ENCODE measurements at regions not wholly inside any gene's neighbourhood (a gene's known extent, or its start where the extent isn't known, plus 50 kb on each side); places are given as distances from the start of the nearest gene placed in this dataset.
A peak's percentile ranks its signal among the peaks of the same experiment; 100 is the strongest.

GRCh38 chr6:66245231-66245630 is 538.2 kb upstream of the EYS start:
- H2AK5ac ChIP-seq (ENCODE audit: low read depth, low read length) = no peak overlapping the region
- WGBS, 2 donors (ENCODE audit: extremely low coverage in 2 of 2, insufficient read length in 2 of 2, insufficient replicate concordance in 1 of 2) = no CpG with 5 or more reads among the region's 1 CpG
- H4K91ac ChIP-seq (ENCODE audit: low read depth, low read length, poor library complexity) = no peak overlapping the region
- no peak overlapping the region for H2BK120ac ChIP-seq (ENCODE audit: low read depth, low read length)
- no peak overlapping the region for H2BK15ac ChIP-seq (ENCODE audit: low read length)
- peak overlapping the region; percentile 40 for H2AFZ ChIP-seq (ENCODE audit: low read length)
- H3K14ac ChIP-seq (ENCODE audit: low read length) = no peak overlapping the region
- no peak for DNase-seq (ENCODE audit: low spot score)
- H3K4ac ChIP-seq (ENCODE audit: low read length) = no peak overlapping the region
- H4K8ac ChIP-seq (ENCODE audit: low read depth, low read length) = no peak overlapping the region
- H3K36me3 ChIP-seq (replicated peaks in 1 of 2; ENCODE audit: control insufficient read depth in 2 of 2, insufficient read depth in 2 of 2, low read length in 2 of 2) = no peaks in the 10 kb centered on the region
- H3K27ac ChIP-seq (replicated peaks; ENCODE audit: low read length) = no peak overlapping the region
- no peak overlapping the region for H3K23ac ChIP-seq (ENCODE audit: low read depth, low read length, poor library complexity)
- H3K18ac ChIP-seq (ENCODE audit: low read length) = no peak overlapping the region
- H3K9me3 ChIP-seq (replicated peaks in 1 of 2; ENCODE audit: control insufficient read depth in 2 of 2, insufficient read depth in 1 of 2, low read depth in 1 of 2, low read length in 2 of 2) = no peaks in the 10 kb centered on the region
- no peak overlapping the region for H2BK12ac ChIP-seq (ENCODE audit: low read length)
- H3K79me1 ChIP-seq (ENCODE audit: low read depth, low read length) = no peaks in the 10 kb centered on the region
- no peak overlapping the region for H2BK5ac ChIP-seq (ENCODE audit: low read length)
- no peaks in the 10 kb centered on the region for H3K4me1 ChIP-seq (ENCODE audit: control insufficient read depth in 2 of 2, insufficient read depth in 1 of 2, low read depth in 1 of 2, low read length in 2 of 2)
- no peak overlapping the region for H3K9ac ChIP-seq (ENCODE audit: low read depth, low read length, poor library complexity)
- H3K4me3 ChIP-seq (ENCODE audit: low read length in 2 of 2) = no peak overlapping the region
- H3K27me3 ChIP-seq (ENCODE audit: control insufficient read depth in 3 of 3, insufficient read depth in 3 of 3, low read depth in 1 of 3, low read length in 3 of 3) = no peaks in the 10 kb centered on the region
- no peak overlapping the region for H3K4me2 ChIP-seq (ENCODE audit: insufficient read depth, low read length, poor library complexity, severe bottlenecking)

- no peak overlapping the region for H3K14ac ChIP-seq (ENCODE audit: low read length)
- no peak for DNase-seq (ENCODE audit: low spot score)
- no peaks in the 10 kb centered on the region for H3K36me3 ChIP-seq (replicated peaks in 1 of 2; ENCODE audit: control insufficient read depth in 2 of 2, insufficient read depth in 2 of 2, low read length in 2 of 2)
- H3K4me2 ChIP-seq (ENCODE audit: insufficient read depth, low read length, poor library complexity, severe bottlenecking) = no peak overlapping the region
- H3K27ac ChIP-seq (replicated peaks; ENCODE audit: low read length) = no peak overlapping the region
- no CpG with 5 or more reads among the region's 2 CpGs for WGBS, 2 donors (ENCODE audit: extremely low coverage in 2 of 2, insufficient read length in 2 of 2, insufficient replicate concordance in 1 of 2)
- H2BK12ac ChIP-seq (ENCODE audit: low read length) = no peak overlapping the region
- H2BK120ac ChIP-seq (ENCODE audit: low read depth, low read length) = no peak overlapping the region
- H2AFZ ChIP-seq (ENCODE audit: low read length) = no peak overlapping the region
- H3K18ac ChIP-seq (ENCODE audit: low read length) = no peak overlapping the region
- no peak overlapping the region for H3K9ac ChIP-seq (ENCODE audit: low read depth, low read length, poor library complexity)
- H4K8ac ChIP-seq (ENCODE audit: low read depth, low read length) = no peak overlapping the region
- no peak overlapping the region for H2AK5ac ChIP-seq (ENCODE audit: low read depth, low read length)
- H3K9me3 ChIP-seq (replicated peaks in 1 of 2; ENCODE audit: control insufficient read depth in 2 of 2, insufficient read depth in 1 of 2, low read depth in 1 of 2, low read length in 2 of 2) = no peaks in the 10 kb centered on the region
- H3K4me1 ChIP-seq (ENCODE audit: control insufficient read depth in 2 of 2, insufficient read depth in 1 of 2, low read depth in 1 of 2, low read length in 2 of 2) = peaks cover 0 to 2% of the 10 kb centered on the region in 2 donors
- no peak overlapping the region for H3K4me3 ChIP-seq (ENCODE audit: low read length in 2 of 2)
- H3K27me3 ChIP-seq (ENCODE audit: control insufficient read depth in 3 of 3, insufficient read depth in 3 of 3, low read depth in 1 of 3, low read length in 3 of 3) = no peaks in the 10 kb centered on the region
- H3K79me1 ChIP-seq (ENCODE audit: low read depth, low read length) = no peaks in the 10 kb centered on the region
- H3K4ac ChIP-seq (ENCODE audit: low read length) = no peak overlapping the region
- no peak overlapping the region for H2BK5ac ChIP-seq (ENCODE audit: low read length)
- no peak overlapping the region for H2BK15ac ChIP-seq (ENCODE audit: low read length)
- H4K91ac ChIP-seq (ENCODE audit: low read depth, low read length, poor library complexity) = no peak overlapping the region
- no peak overlapping the region for H3K23ac ChIP-seq (ENCODE audit: low read depth, low read length, poor library complexity)
Measured at GRCh38 chr6:66238851-66239250, 531.8 kb upstream of the EYS start.

DNA sequence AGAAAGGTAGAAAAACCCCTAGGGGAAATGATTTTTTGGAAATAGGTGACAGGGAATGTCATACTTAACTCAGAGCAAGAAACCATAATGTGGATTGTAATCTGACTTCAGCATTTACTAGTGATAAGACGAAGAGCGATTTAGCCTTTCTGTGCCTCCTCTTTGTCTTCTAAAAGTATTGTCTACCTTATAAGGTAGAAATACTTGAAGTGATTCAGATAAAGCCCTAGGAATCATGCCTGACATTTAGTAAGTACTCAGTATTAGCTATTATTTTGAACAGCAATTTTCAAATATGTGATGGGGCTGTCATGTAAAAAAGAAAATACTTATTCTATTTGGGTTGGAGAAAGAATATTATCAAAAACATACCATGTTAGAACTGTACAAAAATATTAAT is 525.9 kb upstream of the EYS start:
- Histone ChIP-seq H2AFZ (ENCODE audit: low read length) (no peak overlapping the region), H3K9ac (ENCODE audit: low read depth, low read length, poor library complexity) (no peak overlapping the region), H2BK12ac (ENCODE audit: low read length) (no peak overlapping the region), H3K27ac (replicated peaks; ENCODE audit: low read length) (no peak overlapping the region), H4K91ac (ENCODE audit: low read depth, low read length, poor library complexity) (no peak overlapping the region), H3K4me1 (ENCODE audit: control insufficient read depth in 2 of 2, insufficient read depth in 1 of 2, low read depth in 1 of 2, low read length in 2 of 2) (peaks cover 0 to 2% of the 10 kb centered on the region in 2 donors), H3K9me3 (replicated peaks in 1 of 2; ENCODE audit: control insufficient read depth in 2 of 2, insufficient read depth in 1 of 2, low read depth in 1 of 2, low read length in 2 of 2) (no peaks in the 10 kb centered on the region), H3K79me1 (ENCODE audit: low read depth, low read length) (no peaks in the 10 kb centered on the region), H3K4ac (ENCODE audit: low read length) (no peak overlapping the region), H3K4me2 (ENCODE audit: insufficient read depth, low read length, poor library complexity, severe bottlenecking) (no peak overlapping the region), H3K36me3 (replicated peaks in 1 of 2; ENCODE audit: control insufficient read depth in 2 of 2, insufficient read depth in 2 of 2, low read length in 2 of 2) (no peaks in the 10 kb centered on the region), H3K14ac (ENCODE audit: low read length) (no peak overlapping the region), H3K18ac (ENCODE audit: low read length) (no peak overlapping the region), H3K27me3 (ENCODE audit: control insufficient read depth in 3 of 3, insufficient read depth in 3 of 3, low read depth in 1 of 3, low read length in 3 of 3) (no peaks in the 10 kb centered on the region), H4K8ac (ENCODE audit: low read depth, low read length) (no peak overlapping the region), H3K23ac (ENCODE audit: low read depth, low read length, poor library complexity) (no peak overlapping the region), H2BK120ac (ENCODE audit: low read depth, low read length) (no peak overlapping the region), H2BK5ac (ENCODE audit: low read length) (no peak overlapping the region), H3K4me3 (ENCODE audit: low read length in 2 of 2) (no peak overlapping the region), H2BK15ac (ENCODE audit: low read length) (no peak overlapping the region), H2AK5ac (ENCODE audit: low read depth, low read length) (no peak overlapping the region)
- DNase-seq (ENCODE audit: low spot score) = no peak
- whole genome bisulfite sequencing, 2 donors (ENCODE audit: extremely low coverage in 2 of 2, insufficient read length in 2 of 2, insufficient replicate concordance in 1 of 2) = no CpG with 5 or more reads among the region's 2 CpGs

DNA sequence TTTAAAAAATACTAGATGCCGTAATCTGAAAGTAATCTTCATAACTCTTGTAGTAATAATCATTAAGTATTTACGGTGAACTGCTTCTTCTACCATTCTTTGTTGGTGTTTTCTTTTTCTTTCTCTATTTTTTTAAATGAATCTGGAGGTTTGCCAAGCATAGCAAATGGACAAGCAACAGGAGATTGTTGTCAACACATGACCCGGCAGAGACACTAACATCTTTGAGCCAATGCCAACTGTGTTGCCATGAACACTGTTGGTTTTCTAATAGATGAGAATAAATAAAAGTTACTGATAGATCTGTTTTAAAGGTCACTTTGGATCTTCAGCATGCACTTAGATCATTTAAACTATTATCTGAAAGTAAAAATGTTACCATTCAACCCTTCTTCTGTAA is 523.6 kb upstream of the EYS start:
- no peak overlapping the region for H3K27ac ChIP-seq (replicated peaks; ENCODE audit: low read length)
- H3K4me2 ChIP-seq (ENCODE audit: insufficient read depth, low read length, poor library complexity, severe bottlenecking) = no peak overlapping the region
- no peak overlapping the region for H2BK12ac ChIP-seq (ENCODE audit: low read length)
- peak overlapping the region; percentile 29 for H2AFZ ChIP-seq (ENCODE audit: low read length)
- H3K9me3 ChIP-seq (replicated peaks in 1 of 2; ENCODE audit: control insufficient read depth in 2 of 2, insufficient read depth in 1 of 2, low read depth in 1 of 2, low read length in 2 of 2) = no peaks in the 10 kb centered on the region
- WGBS, 2 donors (ENCODE audit: extremely low coverage in 2 of 2, insufficient read length in 2 of 2, insufficient replicate concordance in 1 of 2) = no CpG with 5 or more reads among the region's 3 CpGs
- no peak overlapping the region for H4K91ac ChIP-seq (ENCODE audit: low read depth, low read length, poor library complexity)
- no peak overlapping the region for H2AK5ac ChIP-seq (ENCODE audit: low read depth, low read length)
- DNase-seq (ENCODE audit: low spot score) = no peak
- no peaks in the 10 kb centered on the region for H3K36me3 ChIP-seq (replicated peaks in 1 of 2; ENCODE audit: control insufficient read depth in 2 of 2, insufficient read depth in 2 of 2, low read length in 2 of 2)
- no peak overlapping the region for H3K23ac ChIP-seq (ENCODE audit: low read depth, low read length, poor library complexity)
- no peaks in the 10 kb centered on the region for H3K79me1 ChIP-seq (ENCODE audit: low read depth, low read length)
- H3K4ac ChIP-seq (ENCODE audit: low read length) = no peak overlapping the region
- no peak overlapping the region for H2BK15ac ChIP-seq (ENCODE audit: low read length)
- no peak overlapping the region for H4K8ac ChIP-seq (ENCODE audit: low read depth, low read length)
- H2BK5ac ChIP-seq (ENCODE audit: low read length) = no peak overlapping the region
- no peak overlapping the region for H2BK120ac ChIP-seq (ENCODE audit: low read depth, low read length)
- H3K14ac ChIP-seq (ENCODE audit: low read length) = no peak overlapping the region
- H3K18ac ChIP-seq (ENCODE audit: low read length) = no peak overlapping the region
- H3K27me3 ChIP-seq (ENCODE audit: control insufficient read depth in 3 of 3, insufficient read depth in 3 of 3, low read depth in 1 of 3, low read length in 3 of 3) = no peaks in the 10 kb centered on the region
- H3K9ac ChIP-seq (ENCODE audit: low read depth, low read length, poor library complexity) = no peak overlapping the region
- peaks cover 0 to 2% of the 10 kb centered on the region in 2 donors for H3K4me1 ChIP-seq (ENCODE audit: control insufficient read depth in 2 of 2, insufficient read depth in 1 of 2, low read depth in 1 of 2, low read length in 2 of 2)
- H3K4me3 ChIP-seq (ENCODE audit: low read length in 2 of 2) = no peak overlapping the region

All from neuronal stem cell (in vitro differentiated cells).